GM12864 (cell line): ENCODE measurements at regions not wholly inside any gene's neighbourhood (a gene's known extent, or its start where the extent isn't known, plus 50 kb on each side); places are given as distances from the start of the nearest gene placed in this dataset.

Source experiments
- DNase-seq: peaks from one replicate; pipeline ENCODE4 v3.0.0-alpha.2; 2011; ENCODE audit warnings: low read depth
- H3K4me3 ChIP-seq: 2 replicates; pipeline ENCODE4 v1.5.1; 2011; ENCODE audit warnings: mild to moderate bottlenecking, low read depth, low read length, control low read depth
- CTCF ChIP-seq: IDR thresholded peaks from 2 replicates; pipeline ENCODE4 v1.5.1; 2011; ENCODE audit warnings: low read depth, mild to moderate bottlenecking, moderate library complexity, low read length, control low read depth, inconsistent platforms; ENCODE audit errors: missing control alignments

GRCh38 chr19:16013181-16013850, 63.0 kb upstream of the TPM4 start:
- no peak overlapping the region for H3K4me3 ChIP-seq
- DNase-seq: no peak
- no peak for TF ChIP-seq CTCF

- no peak for TF ChIP-seq CTCF
- no peak for DNase-seq
- no peak overlapping the region for H3K4me3 ChIP-seq
Observed at GRCh38 chr19:16013851-16014840, 62.1 kb upstream of the TPM4 start.

- H3K4me3 ChIP-seq: no peak overlapping the region
- DNase-seq: no peak
- no peak for TF ChIP-seq CTCF
Observed at GRCh38 chr19:16014923-16015804, 61.1 kb upstream of the TPM4 start.

- DNase-seq: no peak
- TF ChIP-seq CTCF: no peak
- no peak overlapping the region for H3K4me3 ChIP-seq
Observed at GRCh38 chr19:16015805-16016173, 60.5 kb upstream of the TPM4 start.

- no peak for TF ChIP-seq CTCF
- no peak overlapping the region for H3K4me3 ChIP-seq
- DNase-seq: no peak
Observed at GRCh38 chr19:16016226-16017137, 59.8 kb upstream of the TPM4 start.

GRCh38 chr19:16017138-16017490, 59.2 kb upstream of the TPM4 start:
- no peak for DNase-seq

More at GRCh38 chr19:16017138-16017490, 59.2 kb upstream of the TPM4 start:
- no peak for TF ChIP-seq CTCF
- H3K4me3 ChIP-seq: no peak overlapping the region
